ENCODE measurements at regions not wholly inside any gene's neighbourhood (a gene's known extent, or its start where the extent isn't known, plus 50 kb on each side); places are given as distances from the start of the nearest gene placed in this dataset.

DNA sequence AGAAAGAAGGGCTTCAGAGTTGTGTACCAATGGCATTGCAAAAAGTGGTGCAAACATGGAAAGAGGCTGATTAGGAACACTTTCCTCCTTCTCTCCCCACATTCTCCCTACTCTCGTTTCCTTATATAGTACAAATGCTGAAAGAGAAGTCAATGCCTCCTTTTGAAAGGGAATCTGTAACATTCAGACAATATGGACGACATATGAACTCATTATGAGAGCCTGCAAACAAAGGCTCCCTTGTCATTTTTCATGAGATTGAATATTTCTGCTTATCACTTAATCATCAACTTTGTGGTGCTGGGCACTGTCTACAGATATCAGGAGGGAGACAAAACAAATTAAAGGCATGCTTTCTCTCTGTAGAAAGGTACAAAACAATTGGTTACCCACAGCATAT lies 437.1 kb upstream of the PHF14 start:
- TF ChIP-seq, protein P1, sequence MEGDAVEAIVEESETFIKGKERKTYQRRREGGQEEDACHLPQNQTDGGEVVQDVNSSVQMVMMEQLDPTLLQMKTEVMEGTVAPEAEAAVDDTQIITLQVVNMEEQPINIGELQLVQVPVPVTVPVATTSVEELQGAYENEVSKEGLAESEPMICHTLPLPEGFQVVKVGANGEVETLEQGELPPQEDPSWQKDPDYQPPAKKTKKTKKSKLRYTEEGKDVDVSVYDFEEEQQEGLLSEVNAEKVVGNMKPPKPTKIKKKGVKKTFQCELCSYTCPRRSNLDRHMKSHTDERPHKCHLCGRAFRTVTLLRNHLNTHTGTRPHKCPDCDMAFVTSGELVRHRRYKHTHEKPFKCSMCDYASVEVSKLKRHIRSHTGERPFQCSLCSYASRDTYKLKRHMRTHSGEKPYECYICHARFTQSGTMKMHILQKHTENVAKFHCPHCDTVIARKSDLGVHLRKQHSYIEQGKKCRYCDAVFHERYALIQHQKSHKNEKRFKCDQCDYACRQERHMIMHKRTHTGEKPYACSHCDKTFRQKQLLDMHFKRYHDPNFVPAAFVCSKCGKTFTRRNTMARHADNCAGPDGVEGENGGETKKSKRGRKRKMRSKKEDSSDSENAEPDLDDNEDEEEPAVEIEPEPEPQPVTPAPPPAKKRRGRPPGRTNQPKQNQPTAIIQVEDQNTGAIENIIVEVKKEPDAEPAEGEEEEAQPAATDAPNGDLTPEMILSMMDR (conservative IDR thresholded peaks at IDR 0.05; ENCODE audit: control insufficient read depth, insufficient read depth, low read depth, low read length) = no peak

DNA sequence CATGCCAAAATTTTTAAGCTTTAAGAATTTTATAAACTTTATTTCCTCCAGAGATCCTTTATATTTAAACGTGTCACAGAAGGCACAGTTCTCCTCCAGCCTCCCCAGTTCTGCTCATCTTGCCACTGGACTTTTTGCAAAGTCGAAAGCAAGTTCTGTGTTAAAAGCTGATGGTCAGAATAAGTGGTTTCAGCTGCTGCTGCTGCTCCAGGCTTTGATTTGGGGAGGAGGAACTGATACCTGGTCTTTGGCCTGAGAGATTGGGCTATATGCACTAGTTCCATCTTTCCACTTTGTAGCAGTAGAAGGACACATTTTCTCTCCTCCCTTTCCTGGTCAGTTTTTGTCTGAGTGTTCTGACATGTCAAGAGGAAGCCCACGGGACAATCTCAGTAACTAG lies 435.9 kb upstream of the PHF14 start:
- no peak for DNase-seq (ENCODE audit: low read depth)
- H3K4me3 ChIP-seq (ENCODE audit: control insufficient read depth, low read depth, low read length) = no peak overlapping the region
- TF ChIP-seq, protein P1 (conservative IDR thresholded peaks at IDR 0.05; ENCODE audit: control insufficient read depth, insufficient read depth, low read depth, low read length) = no peak

More for the DNA sequence above, 437.1 kb upstream of the PHF14 start:
- no peak overlapping the region for H3K4me3 ChIP-seq (ENCODE audit: control insufficient read depth, low read depth, low read length)
- no peak for DNase-seq (ENCODE audit: low read depth)

DNA sequence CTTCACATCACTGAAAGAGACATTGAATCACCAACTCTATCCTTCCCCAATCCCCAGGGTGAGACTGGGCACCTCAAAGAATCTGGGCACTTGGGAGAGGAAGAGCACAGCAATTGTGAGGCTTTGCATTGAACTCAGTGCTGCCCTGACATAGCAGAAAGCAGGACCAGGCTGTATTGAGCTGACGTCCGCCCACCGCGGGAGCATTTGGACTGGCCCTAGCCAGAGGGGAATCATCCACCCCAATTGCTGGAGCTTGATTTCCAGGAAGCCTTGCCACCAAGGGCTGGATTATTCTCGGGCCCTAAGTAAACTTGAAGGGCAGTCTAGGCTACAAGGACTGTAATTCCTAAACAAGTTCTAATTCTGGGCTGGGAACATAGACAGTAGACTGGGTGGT lies 416.3 kb upstream of the PHF14 start:
- TF ChIP-seq, protein P1 (conservative IDR thresholded peaks at IDR 0.05; ENCODE audit: control insufficient read depth, insufficient read depth, low read depth, low read length) = no peak
- H3K4me3 ChIP-seq (ENCODE audit: control insufficient read depth, low read depth, low read length) = no peak overlapping the region
- no peak for DNase-seq (ENCODE audit: low read depth)

DNA sequence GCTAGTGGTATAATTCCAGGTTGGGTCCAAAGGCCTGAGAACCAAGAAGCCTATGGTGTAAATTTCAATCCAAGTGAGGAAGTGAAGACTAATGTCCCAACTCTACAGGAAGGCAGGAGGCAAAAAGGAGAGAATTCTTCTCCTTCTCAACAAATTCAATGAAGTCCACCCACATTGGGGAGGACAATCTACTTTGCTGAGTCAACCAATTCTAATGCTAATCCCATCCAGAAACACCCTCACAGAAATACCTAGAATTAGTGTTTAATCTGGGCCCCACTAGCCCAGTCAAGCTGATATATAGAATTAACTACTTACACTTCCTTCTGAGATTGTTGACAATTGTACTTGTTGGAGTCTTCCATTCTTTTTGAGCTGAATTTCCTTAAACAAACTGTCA lies 413.2 kb upstream of the PHF14 start:
- DNase-seq (ENCODE audit: low read depth) = no peak
- TF ChIP-seq, protein P1 (conservative IDR thresholded peaks at IDR 0.05; ENCODE audit: control insufficient read depth, insufficient read depth, low read depth, low read length) = no peak
- H3K4me3 ChIP-seq (ENCODE audit: control insufficient read depth, low read depth, low read length) = no peak overlapping the region

DNA sequence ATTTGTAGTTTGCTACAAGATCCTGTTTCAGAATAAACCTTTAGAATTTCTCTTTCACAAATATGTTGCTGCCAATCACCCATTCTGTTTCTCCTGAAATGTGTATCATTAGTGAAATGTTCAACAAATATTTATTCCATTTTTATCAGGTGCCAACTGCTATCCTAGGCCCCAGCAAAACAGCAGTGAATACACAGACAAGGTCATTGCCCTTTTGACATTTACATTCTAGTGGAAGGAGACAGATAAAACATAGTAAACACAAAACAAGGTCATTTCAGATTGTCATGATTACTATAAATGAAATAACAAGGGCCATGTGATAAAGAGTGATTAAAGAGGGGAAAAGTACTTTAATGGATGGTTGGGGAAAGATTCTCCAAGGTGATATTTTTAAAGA lies 404.8 kb upstream of the PHF14 start:
- no peak overlapping the region for H3K4me3 ChIP-seq (ENCODE audit: control insufficient read depth, low read depth, low read length)
- no peak for DNase-seq (ENCODE audit: low read depth)
- TF ChIP-seq, protein P1 (conservative IDR thresholded peaks at IDR 0.05; ENCODE audit: control insufficient read depth, insufficient read depth, low read depth, low read length) = no peak

DNA sequence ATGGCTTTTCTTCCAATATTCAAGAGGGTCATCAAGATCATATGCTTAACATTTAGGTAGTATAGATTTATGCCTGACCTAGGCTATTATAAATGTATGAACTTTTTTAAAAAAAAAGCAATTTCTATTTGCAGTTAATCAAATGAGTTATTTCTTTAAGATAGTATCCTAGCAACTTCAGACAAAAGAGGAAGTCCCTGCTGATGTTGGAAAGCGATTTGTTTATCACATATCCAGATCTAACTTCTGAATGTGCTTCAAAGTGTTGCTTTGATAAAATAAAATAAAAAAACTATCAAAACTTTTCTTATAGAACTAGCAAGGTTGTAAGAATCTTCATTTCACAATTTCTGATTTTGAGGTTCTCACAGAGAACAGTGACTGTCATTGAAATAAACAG lies 401.9 kb upstream of the PHF14 start:
- no peak for DNase-seq (ENCODE audit: low read depth)
- TF ChIP-seq, protein P1 (conservative IDR thresholded peaks at IDR 0.05; ENCODE audit: control insufficient read depth, insufficient read depth, low read depth, low read length) = no peak
- no peak overlapping the region for H3K4me3 ChIP-seq (ENCODE audit: control insufficient read depth, low read depth, low read length)

DNA sequence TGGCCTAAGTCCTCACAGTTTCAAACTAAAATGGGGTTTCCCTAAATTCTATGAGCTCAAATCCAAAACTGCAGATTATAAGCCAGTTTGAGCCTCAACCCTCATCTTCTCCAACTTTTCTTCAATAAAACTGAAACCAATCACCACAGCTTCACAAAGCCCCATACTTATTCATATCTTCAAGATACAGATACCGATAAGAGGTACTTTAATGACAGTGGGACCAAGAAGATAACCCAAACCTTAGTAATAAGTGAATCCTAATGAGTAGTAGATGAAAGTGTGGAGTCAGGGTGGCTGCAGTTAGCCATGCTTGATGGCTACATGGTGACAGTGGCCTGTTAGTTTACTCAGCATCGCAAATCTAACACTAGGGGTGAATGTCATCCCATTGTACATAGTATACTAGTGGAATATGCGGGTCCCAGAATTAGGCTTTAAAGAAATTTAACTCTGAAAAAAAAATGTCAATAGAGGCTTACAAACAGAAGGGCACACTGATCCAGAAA lies 395.8 kb upstream of the PHF14 start:
- no peak overlapping the region for H3K4me3 ChIP-seq (ENCODE audit: control insufficient read depth, low read depth, low read length)
- TF ChIP-seq, protein P1 (conservative IDR thresholded peaks at IDR 0.05; ENCODE audit: control insufficient read depth, insufficient read depth, low read depth, low read length) = no peak
- DNase-seq (ENCODE audit: low read depth) = no peak

Measured in fibroblast of mammary gland (primary cell).